H1 (cell line): ENCODE measurements at regions not wholly inside any gene's neighbourhood (a gene's known extent, or its start where the extent isn't known, plus 50 kb on each side); places are given as distances from the start of the nearest gene placed in this dataset.

Experiments
- CHD2 ChIP-seq: IDR thresholded peaks from 2 replicates; pipeline ENCODE4 v1.6.1; 2012; ENCODE audit warnings: low read length, improper control_type of control experiment
- SUZ12 ChIP-seq: fragments of 200-600 bp; sonication (generic); IDR thresholded peaks from 2 replicates; pipeline ENCODE4 v1.6.1; 2012; ENCODE audit warnings: mild to moderate bottlenecking, inconsistent platforms, low read length, moderate library complexity, mixed read lengths
- TF ChIP-seq, protein P1 (sequence below), 3 experiments: IDR thresholded peaks; 1 replicate in 2 of 3; 2 replicates in 1 of 3; pipeline versions ENCODE4 v1.5.1 to v1.6.1; 2011; ENCODE audit warnings: low read length in 3 of 3, mild to moderate bottlenecking in 3 of 3, inconsistent platforms in 2 of 3, low read depth in 1 of 3, moderate library complexity in 1 of 3; ENCODE audit not compliant: insufficient read depth in 1 of 3; ENCODE audit errors: control extremely low read depth in 1 of 3

DNA sequence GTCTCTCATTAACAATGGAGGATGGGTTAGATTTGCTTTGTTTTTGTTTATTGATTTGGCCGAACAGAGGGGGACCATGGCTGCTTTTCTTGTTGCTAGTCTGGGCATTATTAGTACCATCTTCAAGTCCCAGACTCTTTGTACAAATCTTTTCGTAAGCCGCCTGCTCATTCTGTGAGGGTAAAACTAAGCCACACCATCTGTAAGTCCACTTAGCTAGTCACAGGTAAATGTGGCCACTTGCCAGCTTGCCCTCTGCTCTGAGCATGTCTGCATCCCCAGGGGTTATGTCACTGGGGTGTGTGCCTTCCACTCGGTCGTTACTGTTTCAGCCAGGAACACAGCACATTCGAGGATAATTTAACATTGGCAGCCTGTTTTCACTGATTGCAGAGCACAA lies 85.6 kb downstream of the SMIM21 start:
- TF ChIP-seq SUZ12 (no peak), CHD2 (no peak)
- TF ChIP-seq, protein P1, sequence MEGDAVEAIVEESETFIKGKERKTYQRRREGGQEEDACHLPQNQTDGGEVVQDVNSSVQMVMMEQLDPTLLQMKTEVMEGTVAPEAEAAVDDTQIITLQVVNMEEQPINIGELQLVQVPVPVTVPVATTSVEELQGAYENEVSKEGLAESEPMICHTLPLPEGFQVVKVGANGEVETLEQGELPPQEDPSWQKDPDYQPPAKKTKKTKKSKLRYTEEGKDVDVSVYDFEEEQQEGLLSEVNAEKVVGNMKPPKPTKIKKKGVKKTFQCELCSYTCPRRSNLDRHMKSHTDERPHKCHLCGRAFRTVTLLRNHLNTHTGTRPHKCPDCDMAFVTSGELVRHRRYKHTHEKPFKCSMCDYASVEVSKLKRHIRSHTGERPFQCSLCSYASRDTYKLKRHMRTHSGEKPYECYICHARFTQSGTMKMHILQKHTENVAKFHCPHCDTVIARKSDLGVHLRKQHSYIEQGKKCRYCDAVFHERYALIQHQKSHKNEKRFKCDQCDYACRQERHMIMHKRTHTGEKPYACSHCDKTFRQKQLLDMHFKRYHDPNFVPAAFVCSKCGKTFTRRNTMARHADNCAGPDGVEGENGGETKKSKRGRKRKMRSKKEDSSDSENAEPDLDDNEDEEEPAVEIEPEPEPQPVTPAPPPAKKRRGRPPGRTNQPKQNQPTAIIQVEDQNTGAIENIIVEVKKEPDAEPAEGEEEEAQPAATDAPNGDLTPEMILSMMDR (IDR thresholded peaks at IDR 0.05; ENCODE audit: control extremely low read depth in 1 of 3, insufficient read depth in 1 of 3, low read depth in 1 of 3, low read length in 3 of 3): no peak
